Muscle layer of colon (tissue), 2 donors: ENCODE measurements at regions not wholly inside any gene's neighbourhood (a gene's known extent, or its start where the extent isn't known, plus 50 kb on each side); places are given as distances from the start of the nearest gene placed in this dataset.

ENCODE experiments used
- H3K27ac ChIP-seq: one replicate; pipeline ENCODE4 v1.7.0; 2013; ENCODE audit warnings: low read depth, mild to moderate bottlenecking, low read length, moderate library complexity
- H3K27me3 ChIP-seq, 2 donors: one replicate each; pipeline ENCODE4 v1.7.0; 2013; ENCODE audit warnings: low read length in 2 of 2, mild to moderate bottlenecking in 2 of 2; ENCODE audit not compliant: insufficient read depth in 2 of 2, control insufficient read depth in 1 of 2
- H3K36me3 ChIP-seq: one replicate; pipeline ENCODE4 v1.7.0; 2013; ENCODE audit warnings: mild to moderate bottlenecking, low read length; ENCODE audit not compliant: insufficient read depth
- H3K4me1 ChIP-seq: one replicate; pipeline ENCODE4 v1.7.0; 2013; ENCODE audit warnings: mild to moderate bottlenecking, low read length; ENCODE audit not compliant: insufficient read depth
- H3K4me3 ChIP-seq, 2 donors: one replicate each; pipeline ENCODE4 v1.7.0; 2013; ENCODE audit warnings: low read length in 2 of 2, low read depth in 1 of 2, mild to moderate bottlenecking in 1 of 2, moderate library complexity in 1 of 2
- H3K9ac ChIP-seq: one replicate; pipeline ENCODE4 v1.7.0; 2013; ENCODE audit warnings: low read length
- H3K9me3 ChIP-seq: one replicate; pipeline ENCODE4 v1.7.0; 2013; ENCODE audit warnings: mild to moderate bottlenecking, low read length
- donor health status: abdominal sarcoma.
- donor health status: Adenocarcinoma of cecum.

- Histone ChIP-seq H3K4me3 (no peak overlapping the region), H3K27me3 (no peaks in the 10 kb centered on the region), H3K9ac (no peak overlapping the region), H3K36me3 (no peaks in the 10 kb centered on the region), H3K4me1 (peaks cover 5% of the 10 kb centered on the region), H3K9me3 (no peaks in the 10 kb centered on the region), H3K27ac (no peak overlapping the region)
Observed at GRCh38 chr18:39497821-39498220, 1932.2 kb upstream of the CELF4 start.

GRCh38 chr18:39496986-39497385 lies 1931.4 kb upstream of the CELF4 start:
- Histone ChIP-seq H3K27me3 (no peaks in the 10 kb centered on the region), H3K4me1 (peaks cover 5% of the 10 kb centered on the region), H3K4me3 (no peak overlapping the region), H3K36me3 (no peaks in the 10 kb centered on the region), H3K9me3 (no peaks in the 10 kb centered on the region), H3K9ac (no peak overlapping the region), H3K27ac (no peak overlapping the region)

GRCh38 chr18:39494211-39494896 lies 1928.8 kb upstream of the CELF4 start:
- H3K9me3 ChIP-seq: no peaks in the 10 kb centered on the region
- H3K27ac ChIP-seq: no peak overlapping the region
- no peaks in the 10 kb centered on the region for H3K27me3 ChIP-seq
- H3K9ac ChIP-seq: no peak overlapping the region
- H3K4me1 ChIP-seq: no peaks in the 10 kb centered on the region
- H3K4me3 ChIP-seq: no peak overlapping the region
- H3K36me3 ChIP-seq: no peaks in the 10 kb centered on the region

GRCh38 chr18:39491408-39491807 lies 1925.8 kb upstream of the CELF4 start:
- H3K36me3 ChIP-seq: no peaks in the 10 kb centered on the region
- no peaks in the 10 kb centered on the region for H3K27me3 ChIP-seq
- H3K27ac ChIP-seq: no peak overlapping the region
- no peak overlapping the region for H3K4me3 ChIP-seq
- H3K4me1 ChIP-seq: no peaks in the 10 kb centered on the region
- no peaks in the 10 kb centered on the region for H3K9me3 ChIP-seq
- H3K9ac ChIP-seq: no peak overlapping the region

GRCh38 chr18:39489431-39489830 lies 1923.8 kb upstream of the CELF4 start:
- Histone ChIP-seq H3K36me3 (no peaks in the 10 kb centered on the region), H3K27me3 (no peaks in the 10 kb centered on the region), H3K9me3 (no peaks in the 10 kb centered on the region), H3K4me1 (no peaks in the 10 kb centered on the region), H3K27ac (no peak overlapping the region), H3K9ac (no peak overlapping the region), H3K4me3 (no peak overlapping the region)

GRCh38 chr18:39487932-39488331 lies 1922.3 kb upstream of the CELF4 start:
- Histone ChIP-seq H3K4me1 (no peaks in the 10 kb centered on the region), H3K36me3 (no peaks in the 10 kb centered on the region), H3K4me3 (no peak overlapping the region), H3K27ac (no peak overlapping the region), H3K27me3 (no peaks in the 10 kb centered on the region), H3K9me3 (no peaks in the 10 kb centered on the region), H3K9ac (no peak overlapping the region)

DNA sequence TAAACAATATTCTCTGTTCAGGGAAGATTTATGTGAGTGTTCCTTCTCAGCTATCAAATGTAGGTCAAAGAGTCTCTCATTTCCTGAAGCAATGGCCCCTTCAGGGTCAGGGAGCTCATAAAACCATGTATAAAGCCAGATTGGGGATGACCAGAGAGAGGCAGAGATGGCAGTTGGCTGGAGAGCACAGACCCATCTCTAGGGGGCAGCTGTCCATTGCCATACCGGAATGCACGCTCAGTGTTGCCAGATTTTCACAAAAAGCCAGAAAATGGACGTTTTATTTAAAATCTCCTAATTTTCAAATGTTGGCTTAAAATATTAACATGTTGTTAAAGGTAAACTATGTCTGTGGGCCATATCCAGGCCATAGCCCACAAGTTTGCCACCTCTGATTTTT lies 1920.7 kb upstream of the CELF4 start:
- Histone ChIP-seq H3K27me3 (no peaks in the 10 kb centered on the region), H3K27ac (no peak overlapping the region), H3K4me3 (no peak overlapping the region)

DNA sequence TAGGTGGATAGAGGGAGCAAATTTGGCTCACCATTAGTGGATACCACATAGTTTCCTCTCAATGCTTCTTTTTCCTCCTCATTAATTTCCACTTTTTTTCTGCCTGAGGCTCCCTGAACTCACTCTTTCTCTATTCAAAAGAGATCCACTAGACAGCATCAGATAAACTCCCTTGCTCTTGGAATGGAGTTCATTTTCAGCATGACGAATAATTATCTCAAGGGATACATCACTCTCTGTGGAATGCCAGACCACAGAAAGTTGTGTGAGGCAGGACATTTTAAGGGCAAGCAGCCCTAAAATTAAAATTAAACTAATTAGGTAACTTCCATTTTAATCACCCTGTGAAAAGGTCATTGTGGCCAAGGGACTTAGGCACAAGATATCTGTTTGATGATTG lies 1920.1 kb upstream of the CELF4 start:
- no peaks in the 10 kb centered on the region for H3K9me3 ChIP-seq
- H3K4me1 ChIP-seq: peaks cover 2% of the 10 kb centered on the region
- H3K4me3 ChIP-seq: no peak overlapping the region
- no peak overlapping the region for H3K9ac ChIP-seq
- no peaks in the 10 kb centered on the region for H3K27me3 ChIP-seq
- H3K27ac ChIP-seq: no peak overlapping the region
- no peaks in the 10 kb centered on the region for H3K36me3 ChIP-seq

More for the DNA sequence above, 1920.7 kb upstream of the CELF4 start:
- Histone ChIP-seq H3K36me3 (no peaks in the 10 kb centered on the region), H3K9me3 (no peaks in the 10 kb centered on the region), H3K4me1 (no peaks in the 10 kb centered on the region), H3K9ac (no peak overlapping the region)

GRCh38 chr18:39481281-39481680 lies 1915.7 kb upstream of the CELF4 start:
- Histone ChIP-seq H3K9ac (no peak overlapping the region), H3K4me3 (no peak overlapping the region), H3K27ac (no peak overlapping the region), H3K27me3 (no peaks in the 10 kb centered on the region), H3K4me1 (peaks cover 7% of the 10 kb centered on the region), H3K36me3 (no peaks in the 10 kb centered on the region), H3K9me3 (no peaks in the 10 kb centered on the region)

GRCh38 chr18:39480494-39481195 lies 1915.0 kb upstream of the CELF4 start:
- Histone ChIP-seq H3K4me3 (no peak overlapping the region), H3K9me3 (no peaks in the 10 kb centered on the region), H3K36me3 (no peaks in the 10 kb centered on the region), H3K27me3 (no peaks in the 10 kb centered on the region), H3K27ac (no peak overlapping the region), H3K9ac (no peak overlapping the region), H3K4me1 (peaks cover 7% of the 10 kb centered on the region)

- H3K27ac ChIP-seq: no peak overlapping the region
- H3K4me3 ChIP-seq: no peak overlapping the region
- H3K27me3 ChIP-seq: no peaks in the 10 kb centered on the region
- H3K36me3 ChIP-seq: no peaks in the 10 kb centered on the region
- no peak overlapping the region for H3K9ac ChIP-seq
- no peaks in the 10 kb centered on the region for H3K4me1 ChIP-seq
- no peaks in the 10 kb centered on the region for H3K9me3 ChIP-seq
Observed at GRCh38 chr18:39464006-39464405, 1898.4 kb upstream of the CELF4 start.

GRCh38 chr18:39462436-39462835 lies 1896.8 kb upstream of the CELF4 start:
- Histone ChIP-seq H3K27me3 (no peaks in the 10 kb centered on the region), H3K27ac (no peak overlapping the region), H3K4me1 (no peaks in the 10 kb centered on the region), H3K4me3 (no peak overlapping the region), H3K9me3 (no peaks in the 10 kb centered on the region), H3K36me3 (no peaks in the 10 kb centered on the region), H3K9ac (no peak overlapping the region)
